ENCODE measurements at regions not wholly inside any gene's neighbourhood (a gene's known extent, or its start where the extent isn't known, plus 50 kb on each side); places are given as distances from the start of the nearest gene placed in this dataset.

DNA sequence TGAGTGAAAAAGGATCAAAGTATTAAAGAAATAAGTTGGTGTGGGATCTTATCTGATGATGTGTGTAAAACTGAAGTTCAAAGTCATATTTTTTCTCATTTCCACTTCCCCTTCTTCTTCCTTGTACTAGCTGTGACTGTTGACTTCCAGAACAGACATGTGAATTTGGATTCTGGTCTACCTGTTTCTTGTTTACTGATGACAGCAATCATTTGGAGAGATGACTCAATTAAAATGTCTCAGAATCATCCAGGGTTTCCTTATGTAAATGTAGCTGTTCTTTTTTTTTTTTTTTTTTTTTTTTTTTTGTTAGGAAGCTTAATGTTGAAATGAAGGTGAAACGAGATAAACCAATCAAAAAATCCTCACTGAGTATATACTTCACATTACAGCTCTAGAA, 819.9 kb upstream of the PIK3C3 start:
- Histone ChIP-seq H2BK15ac (ENCODE audit: low read depth, poor library complexity, severe bottlenecking) (no peak overlapping the region), H3K79me1 (replicated peaks; ENCODE audit: low read length, poor library complexity, severe bottlenecking) (no peaks in the 10 kb centered on the region), H3K36me3 (ENCODE audit: control insufficient read depth in 1 of 2, insufficient read depth in 2 of 2, low read depth in 1 of 2, low read length in 2 of 2) (no peaks in the 10 kb centered on the region), H3K27me3 (ENCODE audit: control insufficient read depth in 1 of 2, insufficient read depth in 1 of 2, low read length in 2 of 2) (no peaks in the 10 kb centered on the region), H4K91ac (ENCODE audit: low read length) (no peak overlapping the region), H2BK120ac (ENCODE audit: low read depth, low read length) (no peak overlapping the region), H3K23ac (ENCODE audit: low read length in 2 of 2) (no peak overlapping the region), H3K9ac (ENCODE audit: low read length) (no peak overlapping the region), H3K27ac (ENCODE audit: low read length, poor library complexity, severe bottlenecking) (no peak overlapping the region), H3K4me1 (ENCODE audit: control insufficient read depth, insufficient read depth, low read depth, low read length) (no peaks in the 10 kb centered on the region), H4K8ac (ENCODE audit: low read length) (no peak overlapping the region), H3K18ac (ENCODE audit: low read depth in 1 of 2, low read length in 2 of 2) (no peak overlapping the region), H3K4me2 (ENCODE audit: low read length, poor library complexity, severe bottlenecking) (no peak overlapping the region), H3K4me3 (ENCODE audit: insufficient read depth in 1 of 2, low read depth in 1 of 2, low read length in 2 of 2) (no peak overlapping the region), H3K9me3 (ENCODE audit: control insufficient read depth, low read length) (no peaks in the 10 kb centered on the region), H3K14ac (ENCODE audit: low read length in 2 of 2) (no peak overlapping the region), H2AFZ (ENCODE audit: low read depth, low read length) (no peak overlapping the region), H3K4ac (ENCODE audit: low read depth in 1 of 2, low read length in 2 of 2) (no peak overlapping the region), H2BK5ac (ENCODE audit: low read depth, low read length, poor library complexity, severe bottlenecking) (no peak overlapping the region), H2BK12ac (ENCODE audit: low read length in 2 of 2) (no peak overlapping the region), H2AK5ac (ENCODE audit: low read length, severe bottlenecking) (no peak overlapping the region)
- no CpG with 5 or more reads among the region's 1 CpG for WGBS
- DNase-seq, result no peak

DNA sequence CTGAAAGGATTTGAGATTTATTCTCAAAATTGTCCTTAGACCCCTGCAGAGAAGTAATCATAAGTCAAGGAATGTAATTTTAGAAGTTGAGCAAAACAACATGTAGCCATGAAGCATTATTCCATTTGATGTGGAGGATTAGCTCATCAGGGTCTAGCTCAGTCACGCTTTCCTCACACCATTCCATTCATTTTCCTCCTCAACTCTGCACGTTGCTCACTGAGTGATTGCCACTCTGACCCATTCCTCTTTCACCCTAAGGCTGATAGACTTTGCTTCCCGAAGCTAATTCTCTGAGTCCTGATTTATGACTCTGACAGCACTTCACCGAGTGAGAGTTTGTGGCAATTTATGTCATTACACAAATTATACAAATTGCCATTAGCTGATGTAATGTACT, 820.6 kb upstream of the PIK3C3 start:
- Histone ChIP-seq H3K36me3 (ENCODE audit: control insufficient read depth in 1 of 2, insufficient read depth in 2 of 2, low read depth in 1 of 2, low read length in 2 of 2) (no peaks in the 10 kb centered on the region), H4K91ac (ENCODE audit: low read length) (no peak overlapping the region), H3K23ac (ENCODE audit: low read length in 2 of 2) (no peak overlapping the region), H2BK12ac (ENCODE audit: low read length in 2 of 2) (peak overlapping the region in 1 of 2 experiments; percentile 42), H2BK5ac (ENCODE audit: low read depth, low read length, poor library complexity, severe bottlenecking) (no peak overlapping the region), H3K27me3 (ENCODE audit: control insufficient read depth in 1 of 2, insufficient read depth in 1 of 2, low read length in 2 of 2) (no peaks in the 10 kb centered on the region), H3K4me2 (ENCODE audit: low read length, poor library complexity, severe bottlenecking) (no peak overlapping the region), H4K8ac (ENCODE audit: low read length) (no peak overlapping the region), H3K79me1 (replicated peaks; ENCODE audit: low read length, poor library complexity, severe bottlenecking) (no peaks in the 10 kb centered on the region), H3K4ac (ENCODE audit: low read depth in 1 of 2, low read length in 2 of 2) (no peak overlapping the region), H2AK5ac (ENCODE audit: low read length, severe bottlenecking) (no peak overlapping the region), H3K4me1 (ENCODE audit: control insufficient read depth, insufficient read depth, low read depth, low read length) (no peaks in the 10 kb centered on the region), H2BK120ac (ENCODE audit: low read depth, low read length) (no peak overlapping the region), H3K14ac (ENCODE audit: low read length in 2 of 2) (no peak overlapping the region), H3K18ac (ENCODE audit: low read depth in 1 of 2, low read length in 2 of 2) (no peak overlapping the region), H3K9me3 (ENCODE audit: control insufficient read depth, low read length) (no peaks in the 10 kb centered on the region), H2AFZ (ENCODE audit: low read depth, low read length) (no peak overlapping the region), H3K9ac (ENCODE audit: low read length) (no peak overlapping the region), H2BK15ac (ENCODE audit: low read depth, poor library complexity, severe bottlenecking) (no peak overlapping the region), H3K27ac (ENCODE audit: low read length, poor library complexity, severe bottlenecking) (no peak overlapping the region), H3K4me3 (ENCODE audit: insufficient read depth in 1 of 2, low read depth in 1 of 2, low read length in 2 of 2) (no peak overlapping the region)
- 5% methylated on average over 2 of the region's 4 CpGs for WGBS
- DNase-seq, result peak; percentile 37

DNA sequence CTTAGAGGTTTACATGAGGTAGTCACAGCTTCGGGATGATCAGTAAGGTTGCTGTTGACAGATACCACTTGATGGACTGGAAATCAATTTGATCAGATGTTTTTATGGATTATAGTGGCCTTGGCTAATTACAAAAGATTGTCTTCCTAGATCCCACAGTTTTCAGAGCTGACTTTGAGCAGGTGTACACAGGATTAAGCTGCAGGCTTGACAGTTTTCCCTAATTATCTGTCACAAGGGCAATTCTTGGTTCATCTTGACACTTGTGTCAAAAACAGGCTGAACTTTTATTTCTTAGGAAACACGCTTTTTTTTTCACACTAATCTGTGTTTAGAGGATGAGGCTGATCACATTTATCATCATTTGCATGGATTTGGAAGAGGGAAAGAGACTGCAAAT, 824.0 kb upstream of the PIK3C3 start:
- Histone ChIP-seq H4K8ac (ENCODE audit: low read length) (no peak overlapping the region), H3K9me3 (ENCODE audit: control insufficient read depth, low read length) (peaks cover 5% of the 10 kb centered on the region), H3K14ac (ENCODE audit: low read length in 2 of 2) (no peak overlapping the region), H3K4me2 (ENCODE audit: low read length, poor library complexity, severe bottlenecking) (no peak overlapping the region), H2BK5ac (ENCODE audit: low read depth, low read length, poor library complexity, severe bottlenecking) (no peak overlapping the region), H2BK120ac (ENCODE audit: low read depth, low read length) (no peak overlapping the region), H3K18ac (ENCODE audit: low read depth in 1 of 2, low read length in 2 of 2) (no peak overlapping the region), H3K27me3 (ENCODE audit: control insufficient read depth in 1 of 2, insufficient read depth in 1 of 2, low read length in 2 of 2) (no peaks in the 10 kb centered on the region), H3K27ac (ENCODE audit: low read length, poor library complexity, severe bottlenecking) (no peak overlapping the region), H3K36me3 (ENCODE audit: control insufficient read depth in 1 of 2, insufficient read depth in 2 of 2, low read depth in 1 of 2, low read length in 2 of 2) (no peaks in the 10 kb centered on the region), H3K4ac (ENCODE audit: low read depth in 1 of 2, low read length in 2 of 2) (no peak overlapping the region), H3K4me1 (ENCODE audit: control insufficient read depth, insufficient read depth, low read depth, low read length) (no peaks in the 10 kb centered on the region), H3K23ac (ENCODE audit: low read length in 2 of 2) (no peak overlapping the region), H3K4me3 (ENCODE audit: insufficient read depth in 1 of 2, low read depth in 1 of 2, low read length in 2 of 2) (no peak overlapping the region), H2AK5ac (ENCODE audit: low read length, severe bottlenecking) (no peak overlapping the region), H2BK12ac (ENCODE audit: low read length in 2 of 2) (no peak overlapping the region), H2AFZ (ENCODE audit: low read depth, low read length) (no peak overlapping the region), H3K79me1 (replicated peaks; ENCODE audit: low read length, poor library complexity, severe bottlenecking) (no peaks in the 10 kb centered on the region), H2BK15ac (ENCODE audit: low read depth, poor library complexity, severe bottlenecking) (no peak overlapping the region), H4K91ac (ENCODE audit: low read length) (no peak overlapping the region), H3K9ac (ENCODE audit: low read length) (no peak overlapping the region)
- no peak for DNase-seq
- 92% methylated on average over 2 of the region's 2 CpGs for WGBS

GRCh38 chr18:41128545-41128944, 826.5 kb upstream of the PIK3C3 start:
- H2AFZ ChIP-seq (ENCODE audit: low read depth, low read length), result no peak overlapping the region
- no peaks in the 10 kb centered on the region for H3K79me1 ChIP-seq (replicated peaks; ENCODE audit: low read length, poor library complexity, severe bottlenecking)
- H3K27ac ChIP-seq (ENCODE audit: low read length, poor library complexity, severe bottlenecking), result no peak overlapping the region
- no peak overlapping the region for H2BK15ac ChIP-seq (ENCODE audit: low read depth, poor library complexity, severe bottlenecking)
- no peaks in the 10 kb centered on the region for H3K27me3 ChIP-seq (ENCODE audit: control insufficient read depth in 1 of 2, insufficient read depth in 1 of 2, low read length in 2 of 2)
- H3K9ac ChIP-seq (ENCODE audit: low read length), result no peak overlapping the region
- no peak overlapping the region for H2BK12ac ChIP-seq (ENCODE audit: low read length in 2 of 2)
- no peaks in the 10 kb centered on the region for H3K4me1 ChIP-seq (ENCODE audit: control insufficient read depth, insufficient read depth, low read depth, low read length)
- H3K18ac ChIP-seq (ENCODE audit: low read depth in 1 of 2, low read length in 2 of 2), result no peak overlapping the region
- no peak overlapping the region for H2AK5ac ChIP-seq (ENCODE audit: low read length, severe bottlenecking)
- no peak overlapping the region for H4K8ac ChIP-seq (ENCODE audit: low read length)
- no peak overlapping the region for H4K91ac ChIP-seq (ENCODE audit: low read length)
- DNase-seq, result peak; percentile 25
- H3K4me2 ChIP-seq (ENCODE audit: low read length, poor library complexity, severe bottlenecking), result no peak overlapping the region
- no peaks in the 10 kb centered on the region for H3K36me3 ChIP-seq (ENCODE audit: control insufficient read depth in 1 of 2, insufficient read depth in 2 of 2, low read depth in 1 of 2, low read length in 2 of 2)
- WGBS, result 82% methylated on average over 3 of the region's 3 CpGs
- H3K4me3 ChIP-seq (ENCODE audit: insufficient read depth in 1 of 2, low read depth in 1 of 2, low read length in 2 of 2), result no peak overlapping the region
- H3K23ac ChIP-seq (ENCODE audit: low read length in 2 of 2), result no peak overlapping the region
- H2BK5ac ChIP-seq (ENCODE audit: low read depth, low read length, poor library complexity, severe bottlenecking), result no peak overlapping the region
- H3K9me3 ChIP-seq (ENCODE audit: control insufficient read depth, low read length), result peaks cover 8% of the 10 kb centered on the region
- no peak overlapping the region for H3K4ac ChIP-seq (ENCODE audit: low read depth in 1 of 2, low read length in 2 of 2)
- no peak overlapping the region for H2BK120ac ChIP-seq (ENCODE audit: low read depth, low read length)
- no peak overlapping the region for H3K14ac ChIP-seq (ENCODE audit: low read length in 2 of 2)
